GM23338 (cell line): ENCODE measurements at regions not wholly inside any gene's neighbourhood (a gene's known extent, or its start where the extent isn't known, plus 50 kb on each side); places are given as distances from the start of the nearest gene placed in this dataset.

Experiments
- CREB1 ChIP-seq: fragments of 250-450 bp; sonication (Bioruptor Pico); IDR thresholded peaks from 2 replicates; pipeline ENCODE4 v1.5.0; 2020; ENCODE audit warnings: low read depth, mild to moderate bottlenecking, moderate library complexity
- EZH2 ChIP-seq: fragments of 200-600 bp; sonication (generic); IDR thresholded peaks from one replicate; pipeline ENCODE4 v1.8.0; 2017; ENCODE audit warnings: antibody characterized with exemption, mild to moderate bottlenecking, low read depth; ENCODE audit not compliant: unreplicated experiment
- EZH2phosphoT487 ChIP-seq: fragments of 200-600 bp; sonication (generic); IDR thresholded peaks from one replicate; pipeline ENCODE4 v1.8.1; 2018; ENCODE audit warnings: antibody characterized with exemption; ENCODE audit not compliant: unreplicated experiment
- JUNB ChIP-seq: IDR thresholded peaks from one replicate; pipeline ENCODE4 v1.6.1; 2016; ENCODE audit warnings: antibody characterized with exemption; ENCODE audit not compliant: unreplicated experiment
- NANOG ChIP-seq: IDR thresholded peaks from 2 replicates; pipeline ENCODE4 v1.6.1; 2016; ENCODE audit warnings: antibody characterized with exemption, borderline replicate concordance
- POLR2AphosphoS5 ChIP-seq: IDR thresholded peaks from 2 replicates; pipeline ENCODE4 v1.6.1; 2016; ENCODE audit warnings: antibody characterized with exemption, low read depth
- STAT1 ChIP-seq: IDR thresholded peaks from one replicate; pipeline ENCODE4 v1.6.1; 2016; ENCODE audit warnings: antibody characterized with exemption; ENCODE audit not compliant: unreplicated experiment
- ZNF114 ChIP-seq: fragments of 250-450 bp; sonication (Bioruptor Pico); IDR thresholded peaks from 2 replicates; pipeline ENCODE4 v1.5.0; 2020; ENCODE audit warnings: mild to moderate bottlenecking, moderate library complexity
- ZNF331 ChIP-seq: fragments of 250-450 bp; sonication (Bioruptor Pico); IDR thresholded peaks from 2 replicates; pipeline ENCODE4 v1.5.0; 2020; ENCODE audit warnings: low read depth, mild to moderate bottlenecking, moderate library complexity
- TF ChIP-seq, protein P1 (sequence below): IDR thresholded peaks from one replicate; pipeline ENCODE4 v1.6.1; 2018; ENCODE audit warnings: antibody characterized with exemption; ENCODE audit not compliant: unreplicated experiment
- TF ChIP-seq, protein P2 (sequence below), 2 experiments: fragments of 200-600 bp in 1 of 2; sonication (generic) in 1 of 2; conservative IDR thresholded peaks; 2 replicates each; pipeline versions ENCODE4 v1.5.1 to v1.6.1; 2016 to 2017; ENCODE audit warnings: antibody characterized with exemption in 2 of 2, low read depth in 2 of 2, mild to moderate bottlenecking in 2 of 2, moderate library complexity in 1 of 2
- TF ChIP-seq, protein P3 (sequence below): IDR thresholded peaks from 2 replicates; pipeline ENCODE4 v1.6.1; 2016; ENCODE audit warnings: antibody characterized with exemption
- TF ChIP-seq, protein P4 (sequence below): fragments of 250-450 bp; sonication (Bioruptor Pico); IDR thresholded peaks from 2 replicates; pipeline ENCODE4 v1.5.0; 2020; ENCODE audit warnings: mild to moderate bottlenecking, moderate library complexity

DNA sequence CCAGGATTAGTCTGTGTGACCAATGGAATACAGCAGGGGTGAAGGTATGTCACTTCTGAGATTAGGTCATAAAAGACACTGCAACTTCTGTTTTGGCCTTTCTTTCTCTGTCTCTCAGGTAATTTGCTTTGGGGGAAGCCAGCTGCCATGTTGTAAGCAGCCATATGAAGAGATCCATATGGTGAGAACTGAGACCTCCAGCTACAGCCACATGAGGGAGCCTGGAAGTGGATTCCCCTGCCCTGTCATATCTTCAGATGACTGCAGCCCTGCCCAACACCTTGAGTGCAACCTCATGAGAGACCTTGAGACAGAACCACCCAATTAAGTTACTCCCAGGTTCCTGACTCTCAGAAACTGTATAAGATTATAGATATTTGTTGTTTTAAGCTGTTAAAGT is 70.1 kb upstream of the ESRRG start:
- TF ChIP-seq, protein P1, sequence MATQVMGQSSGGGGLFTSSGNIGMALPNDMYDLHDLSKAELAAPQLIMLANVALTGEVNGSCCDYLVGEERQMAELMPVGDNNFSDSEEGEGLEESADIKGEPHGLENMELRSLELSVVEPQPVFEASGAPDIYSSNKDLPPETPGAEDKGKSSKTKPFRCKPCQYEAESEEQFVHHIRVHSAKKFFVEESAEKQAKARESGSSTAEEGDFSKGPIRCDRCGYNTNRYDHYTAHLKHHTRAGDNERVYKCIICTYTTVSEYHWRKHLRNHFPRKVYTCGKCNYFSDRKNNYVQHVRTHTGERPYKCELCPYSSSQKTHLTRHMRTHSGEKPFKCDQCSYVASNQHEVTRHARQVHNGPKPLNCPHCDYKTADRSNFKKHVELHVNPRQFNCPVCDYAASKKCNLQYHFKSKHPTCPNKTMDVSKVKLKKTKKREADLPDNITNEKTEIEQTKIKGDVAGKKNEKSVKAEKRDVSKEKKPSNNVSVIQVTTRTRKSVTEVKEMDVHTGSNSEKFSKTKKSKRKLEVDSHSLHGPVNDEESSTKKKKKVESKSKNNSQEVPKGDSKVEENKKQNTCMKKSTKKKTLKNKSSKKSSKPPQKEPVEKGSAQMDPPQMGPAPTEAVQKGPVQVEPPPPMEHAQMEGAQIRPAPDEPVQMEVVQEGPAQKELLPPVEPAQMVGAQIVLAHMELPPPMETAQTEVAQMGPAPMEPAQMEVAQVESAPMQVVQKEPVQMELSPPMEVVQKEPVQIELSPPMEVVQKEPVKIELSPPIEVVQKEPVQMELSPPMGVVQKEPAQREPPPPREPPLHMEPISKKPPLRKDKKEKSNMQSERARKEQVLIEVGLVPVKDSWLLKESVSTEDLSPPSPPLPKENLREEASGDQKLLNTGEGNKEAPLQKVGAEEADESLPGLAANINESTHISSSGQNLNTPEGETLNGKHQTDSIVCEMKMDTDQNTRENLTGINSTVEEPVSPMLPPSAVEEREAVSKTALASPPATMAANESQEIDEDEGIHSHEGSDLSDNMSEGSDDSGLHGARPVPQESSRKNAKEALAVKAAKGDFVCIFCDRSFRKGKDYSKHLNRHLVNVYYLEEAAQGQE, result no peak
- TF ChIP-seq ZNF331 (CRISPR knock-in tag) (no peak), EZH2 (no peak), POLR2AphosphoS5 (no peak), JUNB (no peak), CREB1 (no peak), EZH2phosphoT487 (no peak), ZNF114 (CRISPR knock-in tag) (no peak), STAT1 (no peak), NANOG (no peak)
- TF ChIP-seq, protein P2, sequence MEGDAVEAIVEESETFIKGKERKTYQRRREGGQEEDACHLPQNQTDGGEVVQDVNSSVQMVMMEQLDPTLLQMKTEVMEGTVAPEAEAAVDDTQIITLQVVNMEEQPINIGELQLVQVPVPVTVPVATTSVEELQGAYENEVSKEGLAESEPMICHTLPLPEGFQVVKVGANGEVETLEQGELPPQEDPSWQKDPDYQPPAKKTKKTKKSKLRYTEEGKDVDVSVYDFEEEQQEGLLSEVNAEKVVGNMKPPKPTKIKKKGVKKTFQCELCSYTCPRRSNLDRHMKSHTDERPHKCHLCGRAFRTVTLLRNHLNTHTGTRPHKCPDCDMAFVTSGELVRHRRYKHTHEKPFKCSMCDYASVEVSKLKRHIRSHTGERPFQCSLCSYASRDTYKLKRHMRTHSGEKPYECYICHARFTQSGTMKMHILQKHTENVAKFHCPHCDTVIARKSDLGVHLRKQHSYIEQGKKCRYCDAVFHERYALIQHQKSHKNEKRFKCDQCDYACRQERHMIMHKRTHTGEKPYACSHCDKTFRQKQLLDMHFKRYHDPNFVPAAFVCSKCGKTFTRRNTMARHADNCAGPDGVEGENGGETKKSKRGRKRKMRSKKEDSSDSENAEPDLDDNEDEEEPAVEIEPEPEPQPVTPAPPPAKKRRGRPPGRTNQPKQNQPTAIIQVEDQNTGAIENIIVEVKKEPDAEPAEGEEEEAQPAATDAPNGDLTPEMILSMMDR (conservative IDR thresholded peaks at IDR 0.05; ENCODE audit: low read depth in 2 of 2), result peak in 1 of 2 experiments; percentile 51; a peak in 3 of 4 replicates
- TF ChIP-seq, protein P3, sequence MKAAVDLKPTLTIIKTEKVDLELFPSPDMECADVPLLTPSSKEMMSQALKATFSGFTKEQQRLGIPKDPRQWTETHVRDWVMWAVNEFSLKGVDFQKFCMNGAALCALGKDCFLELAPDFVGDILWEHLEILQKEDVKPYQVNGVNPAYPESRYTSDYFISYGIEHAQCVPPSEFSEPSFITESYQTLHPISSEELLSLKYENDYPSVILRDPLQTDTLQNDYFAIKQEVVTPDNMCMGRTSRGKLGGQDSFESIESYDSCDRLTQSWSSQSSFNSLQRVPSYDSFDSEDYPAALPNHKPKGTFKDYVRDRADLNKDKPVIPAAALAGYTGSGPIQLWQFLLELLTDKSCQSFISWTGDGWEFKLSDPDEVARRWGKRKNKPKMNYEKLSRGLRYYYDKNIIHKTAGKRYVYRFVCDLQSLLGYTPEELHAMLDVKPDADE, result no peak
- TF ChIP-seq, protein P4, sequence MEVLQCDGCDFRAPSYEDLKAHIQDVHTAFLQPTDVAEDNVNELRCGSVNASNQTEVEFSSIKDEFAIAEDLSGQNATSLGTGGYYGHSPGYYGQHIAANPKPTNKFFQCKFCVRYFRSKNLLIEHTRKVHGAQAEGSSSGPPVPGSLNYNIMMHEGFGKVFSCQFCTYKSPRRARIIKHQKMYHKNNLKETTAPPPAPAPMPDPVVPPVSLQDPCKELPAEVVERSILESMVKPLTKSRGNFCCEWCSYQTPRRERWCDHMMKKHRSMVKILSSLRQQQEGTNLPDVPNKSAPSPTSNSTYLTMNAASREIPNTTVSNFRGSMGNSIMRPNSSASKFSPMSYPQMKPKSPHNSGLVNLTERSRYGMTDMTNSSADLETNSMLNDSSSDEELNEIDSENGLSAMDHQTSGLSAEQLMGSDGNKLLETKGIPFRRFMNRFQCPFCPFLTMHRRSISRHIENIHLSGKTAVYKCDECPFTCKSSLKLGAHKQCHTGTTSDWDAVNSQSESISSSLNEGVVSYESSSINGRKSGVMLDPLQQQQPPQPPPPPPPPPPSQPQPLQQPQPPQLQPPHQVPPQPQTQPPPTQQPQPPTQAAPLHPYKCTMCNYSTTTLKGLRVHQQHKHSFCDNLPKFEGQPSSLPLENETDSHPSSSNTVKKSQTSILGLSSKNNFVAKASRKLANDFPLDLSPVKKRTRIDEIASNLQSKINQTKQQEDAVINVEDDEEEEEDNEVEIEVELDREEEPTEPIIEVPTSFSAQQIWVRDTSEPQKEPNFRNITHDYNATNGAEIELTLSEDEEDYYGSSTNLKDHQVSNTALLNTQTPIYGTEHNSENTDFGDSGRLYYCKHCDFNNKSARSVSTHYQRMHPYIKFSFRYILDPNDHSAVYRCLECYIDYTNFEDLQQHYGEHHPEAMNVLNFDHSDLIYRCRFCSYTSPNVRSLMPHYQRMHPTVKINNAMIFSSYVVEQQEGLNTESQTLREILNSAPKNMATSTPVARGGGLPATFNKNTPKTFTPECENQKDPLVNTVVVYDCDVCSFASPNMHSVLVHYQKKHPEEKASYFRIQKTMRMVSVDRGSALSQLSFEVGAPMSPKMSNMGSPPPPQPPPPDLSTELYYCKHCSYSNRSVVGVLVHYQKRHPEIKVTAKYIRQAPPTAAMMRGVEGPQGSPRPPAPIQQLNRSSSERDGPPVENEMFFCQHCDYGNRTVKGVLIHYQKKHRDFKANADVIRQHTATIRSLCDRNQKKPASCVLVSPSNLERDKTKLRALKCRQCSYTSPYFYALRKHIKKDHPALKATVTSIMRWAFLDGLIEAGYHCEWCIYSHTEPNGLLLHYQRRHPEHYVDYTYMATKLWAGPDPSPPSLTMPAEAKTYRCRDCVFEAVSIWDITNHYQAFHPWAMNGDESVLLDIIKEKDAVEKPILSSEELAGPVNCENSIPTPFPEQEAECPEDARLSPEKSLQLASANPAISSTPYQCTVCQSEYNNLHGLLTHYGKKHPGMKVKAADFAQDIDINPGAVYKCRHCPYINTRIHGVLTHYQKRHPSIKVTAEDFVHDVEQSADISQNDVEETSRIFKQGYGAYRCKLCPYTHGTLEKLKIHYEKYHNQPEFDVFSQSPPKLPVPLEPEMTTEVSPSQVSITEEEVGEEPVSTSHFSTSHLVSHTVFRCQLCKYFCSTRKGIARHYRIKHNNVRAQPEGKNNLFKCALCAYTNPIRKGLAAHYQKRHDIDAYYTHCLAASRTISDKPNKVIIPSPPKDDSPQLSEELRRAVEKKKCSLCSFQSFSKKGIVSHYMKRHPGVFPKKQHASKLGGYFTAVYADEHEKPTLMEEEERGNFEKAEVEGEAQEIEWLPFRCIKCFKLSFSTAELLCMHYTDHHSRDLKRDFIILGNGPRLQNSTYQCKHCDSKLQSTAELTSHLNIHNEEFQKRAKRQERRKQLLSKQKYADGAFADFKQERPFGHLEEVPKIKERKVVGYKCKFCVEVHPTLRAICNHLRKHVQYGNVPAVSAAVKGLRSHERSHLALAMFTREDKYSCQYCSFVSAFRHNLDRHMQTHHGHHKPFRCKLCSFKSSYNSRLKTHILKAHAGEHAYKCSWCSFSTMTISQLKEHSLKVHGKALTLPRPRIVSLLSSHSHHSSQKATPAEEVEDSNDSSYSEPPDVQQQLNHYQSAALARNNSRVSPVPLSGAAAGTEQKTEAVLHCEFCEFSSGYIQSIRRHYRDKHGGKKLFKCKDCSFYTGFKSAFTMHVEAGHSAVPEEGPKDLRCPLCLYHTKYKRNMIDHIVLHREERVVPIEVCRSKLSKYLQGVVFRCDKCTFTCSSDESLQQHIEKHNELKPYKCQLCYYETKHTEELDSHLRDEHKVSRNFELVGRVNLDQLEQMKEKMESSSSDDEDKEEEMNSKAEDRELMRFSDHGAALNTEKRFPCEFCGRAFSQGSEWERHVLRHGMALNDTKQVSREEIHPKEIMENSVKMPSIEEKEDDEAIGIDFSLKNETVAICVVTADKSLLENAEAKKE (CRISPR knock-in tag), result 0 out of 2 replicates have a peak, but pooled peaks have one; percentile 15
